GM21367 (cell line): ENCODE measurements at regions not wholly inside any gene's neighbourhood (a gene's known extent, or its start where the extent isn't known, plus 50 kb on each side); places are given as distances from the start of the nearest gene placed in this dataset.

Experiments
- ATAC-seq: cut with Tn5 transposase; IDR thresholded peaks from one replicate; pipeline ENCODE4 v1.9.1; 2021; ENCODE audit not compliant: unreplicated experiment

GRCh38 chr1:79694241-79694640 lies 687.7 kb upstream of the ADGRL4 start:
- no peak for ATAC-seq

- ATAC-seq = no peak
Observed at GRCh38 chr1:79693441-79694114, 687.0 kb upstream of the ADGRL4 start.

GRCh38 chr1:79692519-79692918 lies 686.0 kb upstream of the ADGRL4 start:
- no peak for ATAC-seq

GRCh38 chr1:79688932-79689331 lies 682.4 kb upstream of the ADGRL4 start:
- ATAC-seq = no peak

GRCh38 chr1:79683420-79683819 lies 676.9 kb upstream of the ADGRL4 start:
- no peak for ATAC-seq

- ATAC-seq = no peak
Observed at GRCh38 chr1:79682478-79682877, 675.9 kb upstream of the ADGRL4 start.

- ATAC-seq = no peak
Observed at GRCh38 chr1:79681382-79681781, 674.9 kb upstream of the ADGRL4 start.

- ATAC-seq = no peak
Observed at GRCh38 chr1:79679916-79680315, 673.4 kb upstream of the ADGRL4 start.

- ATAC-seq = peak; percentile 89
Observed at GRCh38 chr1:79667848-79668696, 661.5 kb upstream of the ADGRL4 start.

GRCh38 chr1:79667166-79667565 lies 660.6 kb upstream of the ADGRL4 start:
- no peak for ATAC-seq

GRCh38 chr1:79663916-79664315 lies 657.4 kb upstream of the ADGRL4 start:
- ATAC-seq = no peak

- no peak for ATAC-seq
Observed at GRCh38 chr1:79662596-79662995, 656.1 kb upstream of the ADGRL4 start.

GRCh38 chr1:79660129-79660528 lies 653.6 kb upstream of the ADGRL4 start:
- no peak for ATAC-seq

GRCh38 chr1:79657951-79658658 lies 651.6 kb upstream of the ADGRL4 start:
- ATAC-seq = no peak

- no peak for ATAC-seq
Observed at GRCh38 chr1:79655876-79656275, 649.3 kb upstream of the ADGRL4 start.

GRCh38 chr1:79652426-79652825 lies 645.9 kb upstream of the ADGRL4 start:
- ATAC-seq = no peak

GRCh38 chr1:79648126-79648525 lies 641.6 kb upstream of the ADGRL4 start:
- ATAC-seq = no peak

- ATAC-seq = no peak
Observed at GRCh38 chr1:79646880-79647279, 640.4 kb upstream of the ADGRL4 start.

GRCh38 chr1:79638382-79638781 lies 631.9 kb upstream of the ADGRL4 start:
- ATAC-seq = peak; percentile 94

GRCh38 chr1:79633456-79633855 lies 626.9 kb upstream of the ADGRL4 start:
- ATAC-seq = no peak

GRCh38 chr1:79629414-79629813 lies 622.9 kb upstream of the ADGRL4 start:
- no peak for ATAC-seq

GRCh38 chr1:79617777-79618176 lies 611.2 kb upstream of the ADGRL4 start:
- peak; percentile 58 for ATAC-seq
